ENCODE measurements at regions not wholly inside any gene's neighbourhood (a gene's known extent, or its start where the extent isn't known, plus 50 kb on each side); places are given as distances from the start of the nearest gene placed in this dataset.

DNA sequence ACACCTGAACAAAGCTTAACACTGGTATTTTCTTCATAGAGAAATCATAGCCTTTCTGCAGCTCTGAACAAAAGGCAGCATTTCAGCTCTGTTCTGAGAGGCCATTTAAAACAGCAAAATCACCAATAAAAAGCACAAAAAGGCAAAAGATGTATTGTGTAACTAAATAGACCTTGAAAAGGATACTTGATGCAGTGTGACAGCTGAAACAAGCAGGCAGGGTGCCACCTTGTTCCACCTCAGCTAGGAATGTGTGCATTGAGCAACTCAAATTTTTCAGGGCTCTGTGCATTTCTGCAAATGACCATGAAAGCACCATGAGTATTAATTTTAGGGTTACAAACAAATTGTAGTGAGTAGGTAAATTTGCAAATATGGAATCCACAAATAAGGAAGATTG is 65.8 kb downstream of the RHOU start:
- no peak for TF ChIP-seq POLR2A (IDR thresholded peaks at IDR 0.05)
- TF ChIP-seq, protein P1, sequence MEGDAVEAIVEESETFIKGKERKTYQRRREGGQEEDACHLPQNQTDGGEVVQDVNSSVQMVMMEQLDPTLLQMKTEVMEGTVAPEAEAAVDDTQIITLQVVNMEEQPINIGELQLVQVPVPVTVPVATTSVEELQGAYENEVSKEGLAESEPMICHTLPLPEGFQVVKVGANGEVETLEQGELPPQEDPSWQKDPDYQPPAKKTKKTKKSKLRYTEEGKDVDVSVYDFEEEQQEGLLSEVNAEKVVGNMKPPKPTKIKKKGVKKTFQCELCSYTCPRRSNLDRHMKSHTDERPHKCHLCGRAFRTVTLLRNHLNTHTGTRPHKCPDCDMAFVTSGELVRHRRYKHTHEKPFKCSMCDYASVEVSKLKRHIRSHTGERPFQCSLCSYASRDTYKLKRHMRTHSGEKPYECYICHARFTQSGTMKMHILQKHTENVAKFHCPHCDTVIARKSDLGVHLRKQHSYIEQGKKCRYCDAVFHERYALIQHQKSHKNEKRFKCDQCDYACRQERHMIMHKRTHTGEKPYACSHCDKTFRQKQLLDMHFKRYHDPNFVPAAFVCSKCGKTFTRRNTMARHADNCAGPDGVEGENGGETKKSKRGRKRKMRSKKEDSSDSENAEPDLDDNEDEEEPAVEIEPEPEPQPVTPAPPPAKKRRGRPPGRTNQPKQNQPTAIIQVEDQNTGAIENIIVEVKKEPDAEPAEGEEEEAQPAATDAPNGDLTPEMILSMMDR (IDR thresholded peaks at IDR 0.05) = no peak
- TF ChIP-seq EP300 (IDR thresholded peaks at IDR 0.05) = no peak

All from upper lobe of left lung (tissue), 4 donors.